HepG2 (cell line): ENCODE measurements at regions not wholly inside any gene's neighbourhood (a gene's known extent, or its start where the extent isn't known, plus 50 kb on each side); places are given as distances from the start of the nearest gene placed in this dataset.

Source experiments
- ATAC-seq: fragments of 200-7000 bp; cut with Tn5 transposase; 3 replicates; pipeline ENCODE4 v1.9.1; 2020; ENCODE audit warnings: mild to moderate bottlenecking, moderate library complexity
- BruUV-seq: library from RNA; stranded (reverse); fragments of 400-500 nt; replicated peaks from 2 replicates; lab custom pipeline; 2021; lab: Mats Ljungman, UMichigan
- CTCF ChIA-PET: fragments of 300-600 bp; formaldehyde crosslinking; extraction: SDS; loops from one replicate; lab custom pipeline; 2021; ENCODE audit warnings: low total read pairs, inconsistent platforms, low intra/inter-chr PET ratio; lab: Yijun Ruan, JAX
- POLR2A ChIA-PET: fragments of 350-600 bp; sonication (Branson Sonifier 250); formaldehyde crosslinking; loops from one replicate; lab custom pipeline; 2020; ENCODE audit warnings: antibody characterized with exemption, inconsistent platforms; lab: Yijun Ruan, JAX
- DNase-seq: peaks from one replicate; pipeline ENCODE4 v3.0.0-alpha.2; 2015; ENCODE audit warnings: low spot score
- FAIRE-seq: peaks from 3 replicates; lab custom pipeline; 2011; peaks lifted over from hg19 to GRCh38; lab: Jason Lieb, UNC
- H2AFZ ChIP-seq: one replicate; pipeline ENCODE4 v1.6.1; 2011; ENCODE audit warnings: low read length, inconsistent platforms
- H3K27ac ChIP-seq: fragments of 300-600 bp; 3 replicates; pipeline ENCODE4 v1.8.0; 2011; ENCODE audit warnings: mixed run types, mild to moderate bottlenecking, mixed read lengths, low read length, inconsistent platforms; ENCODE audit not compliant: insufficient read depth; ENCODE audit errors: extremely low read length
- H3K27me3 ChIP-seq, 2 experiments: fragments of 200-600 bp in 1 of 2; 2 replicates in 1 of 2; 3 replicates in 1 of 2; pipeline versions ENCODE4 v1.6.0 to v1.8.0; 2011; ENCODE audit warnings: low read length in 2 of 2, mild to moderate bottlenecking in 2 of 2, moderate library complexity in 2 of 2, inconsistent platforms in 1 of 2; ENCODE audit not compliant: insufficient read depth in 2 of 2, control insufficient read depth in 1 of 2
- H3K36me3 ChIP-seq, 2 experiments: fragments of 200-600 bp in 1 of 2; replicated peaks in 1 of 2; 2 replicates in 1 of 2; 3 replicates in 1 of 2; pipeline versions ENCODE4 v1.5.1 to v1.8.0; 2011; ENCODE audit warnings: low read length in 2 of 2, inconsistent platforms in 1 of 2; ENCODE audit not compliant: insufficient read depth in 2 of 2, control insufficient read depth in 1 of 2
- H3K4me1 ChIP-seq: 2 replicates; pipeline ENCODE4 v1.5.1; 2012; ENCODE audit warnings: low read length, inconsistent platforms; ENCODE audit not compliant: insufficient read depth
- H3K4me2 ChIP-seq: 2 replicates; pipeline ENCODE4 v1.6.0; 2011; ENCODE audit warnings: low read depth, low read length, inconsistent platforms
- H3K4me3 ChIP-seq, 3 experiments: fragments of 200-600 bp in 1 of 3; sonication (generic), shearing (Covaris generic) in 1 of 3; replicated peaks in 1 of 3; 2 replicates each; pipeline ENCODE4 v1.5.1; 2011 to 2016; ENCODE audit warnings: low read length in 3 of 3, inconsistent platforms in 2 of 3, low read depth in 2 of 3, mild to moderate bottlenecking in 2 of 3, control low read depth in 1 of 3, mixed read lengths in 1 of 3; ENCODE audit not compliant: insufficient read depth in 1 of 3
- H3K79me2 ChIP-seq: one replicate; pipeline ENCODE4 v1.6.1; 2011; ENCODE audit warnings: low read length, inconsistent platforms; ENCODE audit not compliant: insufficient read depth
- H3K9ac ChIP-seq: 2 replicates; pipeline ENCODE4 v1.6.0; 2011; ENCODE audit warnings: mild to moderate bottlenecking, low read depth, low read length, inconsistent platforms; ENCODE audit not compliant: insufficient read depth
- H3K9me3 ChIP-seq: 2 replicates; pipeline ENCODE4 v1.5.1; 2012; ENCODE audit warnings: mild to moderate bottlenecking, low read length
- H4K20me1 ChIP-seq: 2 replicates; pipeline ENCODE4 v1.6.0; 2011; ENCODE audit warnings: inconsistent platforms, mild to moderate bottlenecking, low read length, moderate library complexity; ENCODE audit not compliant: insufficient read depth
- ARNT ChIP-seq: fragments of 450-650 bp; IDR thresholded peaks from 2 replicates; pipeline ENCODE4 v1.6.1; 2017
- ARNT2 ChIP-seq: sonication (generic); formaldehyde crosslinking; IDR thresholded peaks from 2 replicates; pipeline ENCODE4 v1.8.0; 2022; ENCODE audit warnings: mild to moderate bottlenecking, low read depth, missing genetic modification reagents, moderate library complexity
- FOXA1 ChIP-seq, 2 experiments: fragments of 450-650 bp in 1 of 2; sonication (generic) in 1 of 2; formaldehyde crosslinking in 1 of 2; IDR thresholded peaks; 2 replicates each; pipeline versions ENCODE4 v1.4.0 to v1.6.1; 2016 to 2020; ENCODE audit warnings: missing genetic modification reagents in 1 of 2
- NCOA5 ChIP-seq: sonication (generic); formaldehyde crosslinking; IDR thresholded peaks from 2 replicates; pipeline ENCODE4 v1.4.0; 2020; ENCODE audit warnings: missing genetic modification reagents
- RFX5 ChIP-seq: IDR thresholded peaks from 2 replicates; pipeline ENCODE4 v1.6.1; 2011; ENCODE audit warnings: low read depth, low read length, improper control_type of control experiment
- SP4 ChIP-seq: sonication (generic); formaldehyde crosslinking; IDR thresholded peaks from 2 replicates; pipeline ENCODE4 v1.8.1; 2023; ENCODE audit warnings: mild to moderate bottlenecking, missing genetic modification reagents
- ZNF138 ChIP-seq: sonication (generic); formaldehyde crosslinking; IDR thresholded peaks from 2 replicates; pipeline ENCODE4 v1.5.0; 2020; ENCODE audit warnings: mild to moderate bottlenecking, low read depth, missing genetic modification reagents
- ZNF672 ChIP-seq: sonication (generic); formaldehyde crosslinking; IDR thresholded peaks from 2 replicates; pipeline ENCODE4 v1.8.1; 2022; ENCODE audit warnings: missing genetic modification reagents
- WGBS: methylation state at CpG from one replicate; pipeline ENCODE4 v1.1.6; 2017; ENCODE audit warnings: low lambda C conversion rate; 5-methylcytosine and 5-hydroxymethylcytosine counted together
- in situ Hi-C: cut with HindIII; loops from 2 replicates; pipeline ENCODE4 v1.10.0; 2017; ENCODE audit warnings: low pct_unique_long_range_greater_than_20kb; ENCODE audit not compliant: extremely low pct_ligation_motif_present
- intact Hi-C: fragments of 100-400 bp; cut with micrococcal nuclease; formaldehyde crosslinking; loops from one replicate; pipeline ENCODE4 v1.10.0; 2022; ENCODE audit not compliant: unreplicated experiment
- TF ChIP-seq, protein P1 (sequence below): sonication (generic); formaldehyde crosslinking; IDR thresholded peaks from 2 replicates; pipeline ENCODE4 v1.5.1; 2020; ENCODE audit warnings: missing genetic modification reagents, mild to moderate bottlenecking, borderline replicate concordance
- TF ChIP-seq, protein P2 (sequence below): sonication (generic); formaldehyde crosslinking; IDR thresholded peaks from 2 replicates; pipeline ENCODE4 v1.5.1; 2020; ENCODE audit warnings: mild to moderate bottlenecking, missing genetic modification reagents, moderate library complexity
- TF ChIP-seq, protein P3 (sequence below): sonication (generic); formaldehyde crosslinking; IDR thresholded peaks from 2 replicates; pipeline ENCODE4 v1.8.0; 2022; ENCODE audit warnings: missing genetic modification reagents, mild to moderate bottlenecking, inconsistent platforms, borderline replicate concordance

DNA sequence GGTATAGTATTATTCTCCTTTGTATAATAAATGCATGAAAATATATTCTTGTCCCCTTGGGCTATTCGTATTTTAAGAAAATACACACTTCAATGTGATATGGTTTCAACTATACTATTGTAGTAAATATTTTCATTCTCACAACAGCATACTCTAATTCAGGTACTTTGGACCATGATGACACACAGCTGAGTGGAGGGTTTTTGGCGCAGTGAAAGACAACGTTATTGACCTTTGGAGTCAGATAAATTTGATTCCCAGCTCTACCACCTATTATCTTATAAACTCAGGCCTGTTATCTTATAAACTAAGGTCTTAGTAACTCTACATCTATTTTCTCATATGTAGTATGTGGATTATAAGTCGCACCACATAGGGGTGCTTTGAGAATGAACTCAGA lies 895.9 kb upstream of the DDX18 start:
- no TSS peak for BruUV-seq
- Histone ChIP-seq H3K79me2 (no peaks in the 10 kb centered on the region), H4K20me1 (no peaks in the 10 kb centered on the region), H3K4me1 (no peaks in the 10 kb centered on the region), H3K9me3 (peaks cover 95% of the 10 kb centered on the region), H2AFZ (no peak overlapping the region), H3K4me3 (no peak overlapping the region), H3K27ac (no peak overlapping the region), H3K9ac (no peak overlapping the region), H3K4me2 (no peak overlapping the region), H3K36me3 (no peaks in the 10 kb centered on the region), H3K27me3 (no peaks in the 10 kb centered on the region)
- WGBS, result 12% methylated on average over 4 of the region's 4 CpGs
- DNase-seq (no peak), ATAC-seq (no peak), FAIRE-seq (no peak)
- CTCF ChIA-PET, result no interaction called here
- in situ Hi-C loops, result no loop called here
- intact Hi-C loops, result no loop called here
- no peak for TF ChIP-seq FOXA1 (IDR thresholded peaks at IDR 0.05)
- TF ChIP-seq FOXA1 (CRISPR knock-in tag; IDR thresholded peaks at IDR 0.05), result no peak
- TF ChIP-seq ARNT, result no peak
- TF ChIP-seq, protein P1, sequence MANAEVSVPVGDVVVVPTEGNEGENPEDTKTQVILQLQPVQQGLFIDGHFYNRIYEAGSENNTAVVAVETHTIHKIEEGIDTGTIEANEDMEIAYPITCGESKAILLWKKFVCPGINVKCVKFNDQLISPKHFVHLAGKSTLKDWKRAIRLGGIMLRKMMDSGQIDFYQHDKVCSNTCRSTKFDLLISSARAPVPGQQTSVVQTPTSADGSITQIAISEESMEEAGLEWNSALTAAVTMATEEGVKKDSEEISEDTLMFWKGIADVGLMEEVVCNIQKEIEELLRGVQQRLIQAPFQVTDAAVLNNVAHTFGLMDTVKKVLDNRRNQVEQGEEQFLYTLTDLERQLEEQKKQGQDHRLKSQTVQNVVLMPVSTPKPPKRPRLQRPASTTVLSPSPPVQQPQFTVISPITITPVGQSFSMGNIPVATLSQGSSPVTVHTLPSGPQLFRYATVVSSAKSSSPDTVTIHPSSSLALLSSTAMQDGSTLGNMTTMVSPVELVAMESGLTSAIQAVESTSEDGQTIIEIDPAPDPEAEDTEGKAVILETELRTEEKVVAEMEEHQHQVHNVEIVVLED (CRISPR knock-in tag), result no peak
- no peak for TF ChIP-seq ZNF138 (CRISPR knock-in tag)
- TF ChIP-seq, protein P2, sequence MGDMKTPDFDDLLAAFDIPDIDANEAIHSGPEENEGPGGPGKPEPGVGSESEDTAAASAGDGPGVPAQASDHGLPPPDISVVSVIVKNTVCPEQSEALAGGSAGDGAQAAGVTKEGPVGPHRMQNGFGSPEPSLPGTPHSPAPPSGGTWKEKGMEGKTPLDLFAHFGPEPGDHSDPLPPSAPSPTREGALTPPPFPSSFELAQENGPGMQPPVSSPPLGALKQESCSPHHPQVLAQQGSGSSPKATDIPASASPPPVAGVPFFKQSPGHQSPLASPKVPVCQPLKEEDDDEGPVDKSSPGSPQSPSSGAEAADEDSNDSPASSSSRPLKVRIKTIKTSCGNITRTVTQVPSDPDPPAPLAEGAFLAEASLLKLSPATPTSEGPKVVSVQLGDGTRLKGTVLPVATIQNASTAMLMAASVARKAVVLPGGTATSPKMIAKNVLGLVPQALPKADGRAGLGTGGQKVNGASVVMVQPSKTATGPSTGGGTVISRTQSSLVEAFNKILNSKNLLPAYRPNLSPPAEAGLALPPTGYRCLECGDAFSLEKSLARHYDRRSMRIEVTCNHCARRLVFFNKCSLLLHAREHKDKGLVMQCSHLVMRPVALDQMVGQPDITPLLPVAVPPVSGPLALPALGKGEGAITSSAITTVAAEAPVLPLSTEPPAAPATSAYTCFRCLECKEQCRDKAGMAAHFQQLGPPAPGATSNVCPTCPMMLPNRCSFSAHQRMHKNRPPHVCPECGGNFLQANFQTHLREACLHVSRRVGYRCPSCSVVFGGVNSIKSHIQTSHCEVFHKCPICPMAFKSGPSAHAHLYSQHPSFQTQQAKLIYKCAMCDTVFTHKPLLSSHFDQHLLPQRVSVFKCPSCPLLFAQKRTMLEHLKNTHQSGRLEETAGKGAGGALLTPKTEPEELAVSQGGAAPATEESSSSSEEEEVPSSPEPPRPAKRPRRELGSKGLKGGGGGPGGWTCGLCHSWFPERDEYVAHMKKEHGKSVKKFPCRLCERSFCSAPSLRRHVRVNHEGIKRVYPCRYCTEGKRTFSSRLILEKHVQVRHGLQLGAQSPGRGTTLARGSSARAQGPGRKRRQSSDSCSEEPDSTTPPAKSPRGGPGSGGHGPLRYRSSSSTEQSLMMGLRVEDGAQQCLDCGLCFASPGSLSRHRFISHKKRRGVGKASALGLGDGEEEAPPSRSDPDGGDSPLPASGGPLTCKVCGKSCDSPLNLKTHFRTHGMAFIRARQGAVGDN (CRISPR knock-in tag), result no peak
- TF ChIP-seq NCOA5 (CRISPR knock-in tag), result no peak
- no peak for TF ChIP-seq ARNT2
- TF ChIP-seq, protein P3, sequence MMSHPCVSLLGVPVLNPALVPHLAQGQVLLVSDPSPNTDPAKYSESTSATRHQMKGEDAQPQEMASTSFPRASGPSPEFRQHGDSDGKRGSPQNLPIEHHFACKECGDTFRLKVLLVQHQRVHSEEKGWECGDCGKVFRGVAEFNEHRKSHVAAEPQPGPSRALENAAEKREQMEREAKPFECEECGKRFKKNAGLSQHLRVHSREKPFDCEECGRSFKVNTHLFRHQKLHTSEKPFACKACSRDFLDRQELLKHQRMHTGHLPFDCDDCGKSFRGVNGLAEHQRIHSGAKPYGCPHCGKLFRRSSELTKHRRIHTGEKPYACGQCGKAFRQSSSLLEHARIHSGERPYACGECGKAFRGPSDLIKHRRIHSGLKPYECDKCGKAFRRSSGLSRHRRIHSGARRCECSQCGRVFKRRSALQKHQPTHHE (CRISPR knock-in tag), result no peak
- no peak for TF ChIP-seq ZNF672 (CRISPR knock-in tag)
- TF ChIP-seq RFX5, result no peak
- TF ChIP-seq SP4 (CRISPR knock-in tag), result no peak
- POLR2A ChIA-PET, result no interaction called here
